Keratinocyte (primary cell): ENCODE measurements at regions not wholly inside any gene's neighbourhood (a gene's known extent, or its start where the extent isn't known, plus 50 kb on each side); places are given as distances from the start of the nearest gene placed in this dataset.

Experiments
- DNase-seq: peaks from one replicate; pipeline ENCODE4 v3.0.0-alpha.2; 2011; ENCODE audit warnings: low read depth, missing footprints, low spot score
- FAIRE-seq: peaks from 2 replicates; lab custom pipeline; 2011; peaks lifted over from hg19 to GRCh38; lab: Jason Lieb, UNC
- H2AFZ ChIP-seq: 2 replicates; pipeline ENCODE4 v1.6.0; 2012; ENCODE audit warnings: low read length, control low read depth, inconsistent platforms; ENCODE audit not compliant: control insufficient read depth
- H3K27ac ChIP-seq: 2 replicates; pipeline ENCODE4 v1.5.1; 2011; ENCODE audit warnings: low read length; ENCODE audit not compliant: control insufficient read depth, insufficient read depth
- H3K27me3 ChIP-seq: 3 replicates; pipeline ENCODE4 v1.6.0; 2011; ENCODE audit warnings: low read length; ENCODE audit not compliant: control insufficient read depth, insufficient read depth; ENCODE audit errors: extremely low read depth
- H3K36me3 ChIP-seq, 2 experiments: 2 replicates in 1 of 2; 3 replicates in 1 of 2; pipeline ENCODE4 v1.5.1; 2011; ENCODE audit warnings: low read length in 2 of 2, mild to moderate bottlenecking in 1 of 2; ENCODE audit not compliant: control insufficient read depth in 2 of 2, insufficient read depth in 2 of 2; ENCODE audit errors: extremely low read depth in 1 of 2
- H3K4me1 ChIP-seq: 3 replicates; pipeline ENCODE4 v1.5.1; 2011; ENCODE audit warnings: low read length; ENCODE audit not compliant: control insufficient read depth, insufficient read depth; ENCODE audit errors: extremely low read depth
- H3K4me2 ChIP-seq: 3 replicates; pipeline ENCODE4 v1.6.0; 2011; ENCODE audit warnings: low read depth, low read length; ENCODE audit not compliant: control insufficient read depth, insufficient read depth; ENCODE audit errors: extremely low read depth
- H3K4me3 ChIP-seq, 3 experiments: fragments of 200-600 bp in 1 of 3; sonication (generic) in 1 of 3; 2 replicates in 2 of 3; 3 replicates in 1 of 3; pipeline ENCODE4 v1.5.1; 2011 to 2016; ENCODE audit warnings: low read length in 3 of 3, mild to moderate bottlenecking in 3 of 3, control low read depth in 2 of 3, inconsistent platforms in 1 of 3, low read depth in 1 of 3, mixed read lengths in 1 of 3, mixed run types in 1 of 3, moderate library complexity in 1 of 3; ENCODE audit not compliant: control insufficient read depth in 2 of 3, insufficient read depth in 2 of 3; ENCODE audit errors: extremely low read depth in 1 of 3
- H3K79me2 ChIP-seq: 2 replicates; pipeline ENCODE4 v1.6.0; 2012; ENCODE audit warnings: low read length; ENCODE audit not compliant: control insufficient read depth, insufficient read depth
- H3K9ac ChIP-seq: 3 replicates; pipeline ENCODE4 v1.6.0; 2011; ENCODE audit warnings: low read length; ENCODE audit not compliant: control insufficient read depth, insufficient read depth; ENCODE audit errors: extremely low read depth
- H3K9me1 ChIP-seq: 3 replicates; pipeline ENCODE4 v1.6.0; 2011; ENCODE audit warnings: low read length; ENCODE audit not compliant: control insufficient read depth, insufficient read depth; ENCODE audit errors: extremely low read depth
- H3K9me3 ChIP-seq: 2 replicates; pipeline ENCODE4 v1.5.1; 2012; ENCODE audit warnings: low read depth, low read length; ENCODE audit not compliant: control insufficient read depth
- H4K20me1 ChIP-seq: 3 replicates; pipeline ENCODE4 v1.6.0; 2011; ENCODE audit warnings: low read length; ENCODE audit not compliant: control insufficient read depth, insufficient read depth; ENCODE audit errors: extremely low read depth
- EZH2 ChIP-seq: IDR thresholded peaks from one replicate; pipeline ENCODE4 v1.6.1; 2012; ENCODE audit warnings: inconsistent platforms, mild to moderate bottlenecking, low read length, moderate library complexity
- dilution Hi-C: fragments of 300-500 bp; cut with MboI; formaldehyde crosslinking; loops from one replicate; pipeline ENCODE4 v1.7.0; 2020; ENCODE audit warnings: low sequenced_read_pairs; ENCODE audit not compliant: extremely low pct_ligation_motif_present
- TF ChIP-seq, protein P1 (sequence below), 3 experiments: IDR thresholded peaks in 1 of 3; conservative IDR thresholded peaks in 1 of 3; optimal IDR thresholded peaks in 1 of 3; 2 replicates in 2 of 3; 3 replicates in 1 of 3; pipeline versions ENCODE3 to v1.5.1; 2011; ENCODE audit warnings: low read length in 3 of 3, mild to moderate bottlenecking in 3 of 3, moderate library complexity in 2 of 3, control low read depth in 1 of 3, inconsistent platforms in 1 of 3; ENCODE audit not compliant: insufficient read depth in 2 of 3; ENCODE audit errors: extremely low read depth in 1 of 3

DNA sequence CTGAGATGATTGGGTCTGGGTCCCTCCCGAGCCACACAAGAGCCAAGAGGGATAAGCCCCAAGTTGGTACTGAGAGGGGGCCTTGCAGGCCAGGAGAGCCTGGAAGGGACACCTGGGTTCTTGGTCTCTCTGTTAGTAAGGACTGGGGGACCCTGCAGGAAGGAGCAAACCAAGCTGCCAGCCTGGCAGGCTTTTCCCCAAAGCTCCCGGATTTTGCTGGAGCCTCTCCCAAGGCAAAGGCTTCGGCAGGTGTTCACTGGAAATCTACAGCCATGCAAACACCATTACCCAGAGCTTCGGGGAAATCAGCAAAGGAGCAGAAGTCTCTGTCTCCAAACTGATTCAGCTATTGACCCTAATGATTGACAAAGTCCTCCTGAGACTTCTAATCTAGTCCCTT, 527.9 kb downstream of the BUD13 start:
- H3K79me2 ChIP-seq = no peaks in the 10 kb centered on the region
- H3K4me2 ChIP-seq = no peak overlapping the region
- no peak overlapping the region for H2AFZ ChIP-seq
- no peak for TF ChIP-seq EZH2
- TF ChIP-seq, protein P1, sequence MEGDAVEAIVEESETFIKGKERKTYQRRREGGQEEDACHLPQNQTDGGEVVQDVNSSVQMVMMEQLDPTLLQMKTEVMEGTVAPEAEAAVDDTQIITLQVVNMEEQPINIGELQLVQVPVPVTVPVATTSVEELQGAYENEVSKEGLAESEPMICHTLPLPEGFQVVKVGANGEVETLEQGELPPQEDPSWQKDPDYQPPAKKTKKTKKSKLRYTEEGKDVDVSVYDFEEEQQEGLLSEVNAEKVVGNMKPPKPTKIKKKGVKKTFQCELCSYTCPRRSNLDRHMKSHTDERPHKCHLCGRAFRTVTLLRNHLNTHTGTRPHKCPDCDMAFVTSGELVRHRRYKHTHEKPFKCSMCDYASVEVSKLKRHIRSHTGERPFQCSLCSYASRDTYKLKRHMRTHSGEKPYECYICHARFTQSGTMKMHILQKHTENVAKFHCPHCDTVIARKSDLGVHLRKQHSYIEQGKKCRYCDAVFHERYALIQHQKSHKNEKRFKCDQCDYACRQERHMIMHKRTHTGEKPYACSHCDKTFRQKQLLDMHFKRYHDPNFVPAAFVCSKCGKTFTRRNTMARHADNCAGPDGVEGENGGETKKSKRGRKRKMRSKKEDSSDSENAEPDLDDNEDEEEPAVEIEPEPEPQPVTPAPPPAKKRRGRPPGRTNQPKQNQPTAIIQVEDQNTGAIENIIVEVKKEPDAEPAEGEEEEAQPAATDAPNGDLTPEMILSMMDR (optimal IDR thresholded peaks at IDR 0.05 in 1 of 3, IDR thresholded peaks at IDR 0.05 in 1 of 3, conservative IDR thresholded peaks at IDR 0.05 in 1 of 3; ENCODE audit: extremely low read depth in 1 of 3, insufficient read depth in 2 of 3, low read length in 3 of 3) = no peak
- H3K4me1 ChIP-seq = no peaks in the 10 kb centered on the region
- no peaks in the 10 kb centered on the region for H3K9me3 ChIP-seq
- H3K4me3 ChIP-seq = no peak overlapping the region
- H3K9me1 ChIP-seq = no peaks in the 10 kb centered on the region
- peaks cover 3% of the 10 kb centered on the region for H3K27me3 ChIP-seq
- H4K20me1 ChIP-seq = no peaks in the 10 kb centered on the region
- H3K9ac ChIP-seq = no peak overlapping the region
- no peak overlapping the region for H3K27ac ChIP-seq
- dilution Hi-C loops = no loop called here
- no peaks in the 10 kb centered on the region for H3K36me3 ChIP-seq
- FAIRE-seq (no peak), DNase-seq (no peak)

DNA sequence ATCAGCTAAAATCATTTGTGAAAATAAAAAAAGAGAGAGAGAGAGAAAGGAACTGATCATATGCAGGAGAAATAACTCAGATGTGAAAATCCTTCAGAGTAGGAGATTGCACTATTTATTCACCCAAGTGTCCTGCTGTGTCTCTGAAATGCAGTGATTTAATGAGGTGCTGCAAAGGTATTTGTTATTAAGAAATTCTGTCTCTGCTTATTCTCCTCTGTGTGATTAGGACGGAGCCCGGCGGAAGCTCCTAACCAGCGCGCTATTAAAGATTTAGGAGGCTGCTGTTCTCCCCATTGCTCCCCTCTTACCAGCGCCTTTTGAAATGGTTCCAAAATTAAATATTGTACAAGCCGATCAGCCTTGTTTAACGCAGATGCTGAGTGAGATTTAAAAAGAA, 528.3 kb downstream of the BUD13 start:
- DNase-seq (no peak), FAIRE-seq (no peak)
- H4K20me1 ChIP-seq = no peaks in the 10 kb centered on the region
- no peak overlapping the region for H3K9ac ChIP-seq
- H3K9me3 ChIP-seq = no peaks in the 10 kb centered on the region
- H3K4me1 ChIP-seq = no peaks in the 10 kb centered on the region
- no peak overlapping the region for H3K4me2 ChIP-seq
- H3K36me3 ChIP-seq = no peaks in the 10 kb centered on the region
- no peak overlapping the region for H3K4me3 ChIP-seq
- dilution Hi-C loops = no loop called here
- peaks cover 3% of the 10 kb centered on the region for H3K27me3 ChIP-seq
- no peaks in the 10 kb centered on the region for H3K79me2 ChIP-seq
- no peaks in the 10 kb centered on the region for H3K9me1 ChIP-seq
- H3K27ac ChIP-seq = no peak overlapping the region
- no peak overlapping the region for H2AFZ ChIP-seq
- TF ChIP-seq, protein P1 (optimal IDR thresholded peaks at IDR 0.05 in 1 of 3, IDR thresholded peaks at IDR 0.05 in 1 of 3, conservative IDR thresholded peaks at IDR 0.05 in 1 of 3; ENCODE audit: extremely low read depth in 1 of 3, insufficient read depth in 2 of 3, low read length in 3 of 3) = no peak
- TF ChIP-seq EZH2 = no peak
